ENCODE measurements at regions not wholly inside any gene's neighbourhood (a gene's known extent, or its start where the extent isn't known, plus 50 kb on each side); places are given as distances from the start of the nearest gene placed in this dataset.

GRCh38 chr10:9735731-9736130 is 1281.9 kb upstream of the CELF2 start:
- no peaks in the 10 kb centered on the region for H3K36me3 ChIP-seq
- no peak for TF ChIP-seq CTCF (IDR thresholded peaks at IDR 0.05; ENCODE audit: low read depth, low read length)
- H3K4me1 ChIP-seq: no peaks in the 10 kb centered on the region
- no peak for DNase-seq
- H3K27me3 ChIP-seq: no peaks in the 10 kb centered on the region
- H3K4me3 ChIP-seq (ENCODE audit: low read depth, low read length): no peak overlapping the region
- no peaks in the 10 kb centered on the region for H3K9me3 ChIP-seq

GRCh38 chr10:9743639-9744038 is 1274.0 kb upstream of the CELF2 start:
- H3K36me3 ChIP-seq: no peaks in the 10 kb centered on the region
- TF ChIP-seq CTCF (IDR thresholded peaks at IDR 0.05; ENCODE audit: low read depth, low read length): no peak
- H3K4me3 ChIP-seq (ENCODE audit: low read depth, low read length): no peak overlapping the region
- H3K4me1 ChIP-seq: no peaks in the 10 kb centered on the region
- DNase-seq: no peak
- no peaks in the 10 kb centered on the region for H3K27me3 ChIP-seq
- no peaks in the 10 kb centered on the region for H3K9me3 ChIP-seq

GRCh38 chr10:9745158-9745557 is 1272.5 kb upstream of the CELF2 start:
- DNase-seq: no peak
- Histone ChIP-seq H3K4me1 (no peaks in the 10 kb centered on the region), H3K4me3 (ENCODE audit: low read depth, low read length) (no peak overlapping the region), H3K27me3 (no peaks in the 10 kb centered on the region), H3K36me3 (no peaks in the 10 kb centered on the region), H3K9me3 (no peaks in the 10 kb centered on the region)
- no peak for TF ChIP-seq CTCF (IDR thresholded peaks at IDR 0.05; ENCODE audit: low read depth, low read length)

- no peaks in the 10 kb centered on the region for H3K4me1 ChIP-seq
- H3K27me3 ChIP-seq: no peaks in the 10 kb centered on the region
- TF ChIP-seq CTCF (IDR thresholded peaks at IDR 0.05; ENCODE audit: low read depth, low read length): no peak
- no peak for DNase-seq
- no peaks in the 10 kb centered on the region for H3K9me3 ChIP-seq
- no peak overlapping the region for H3K4me3 ChIP-seq (ENCODE audit: low read depth, low read length)
- no peaks in the 10 kb centered on the region for H3K36me3 ChIP-seq
Measured at GRCh38 chr10:9757176-9757575, 1260.5 kb upstream of the CELF2 start.

- H3K27me3 ChIP-seq: no peaks in the 10 kb centered on the region
- H3K9me3 ChIP-seq: no peaks in the 10 kb centered on the region
- DNase-seq: no peak
- no peaks in the 10 kb centered on the region for H3K36me3 ChIP-seq
- H3K4me3 ChIP-seq (ENCODE audit: low read depth, low read length): no peak overlapping the region
- TF ChIP-seq CTCF (IDR thresholded peaks at IDR 0.05; ENCODE audit: low read depth, low read length): no peak
- no peaks in the 10 kb centered on the region for H3K4me1 ChIP-seq
Measured at GRCh38 chr10:9759596-9759995, 1258.1 kb upstream of the CELF2 start.

- DNase-seq: no peak
- H3K9me3 ChIP-seq: no peaks in the 10 kb centered on the region
- TF ChIP-seq CTCF (IDR thresholded peaks at IDR 0.05; ENCODE audit: low read depth, low read length): no peak
Measured at GRCh38 chr10:9762966-9763656, 1254.6 kb upstream of the CELF2 start.

More at GRCh38 chr10:9762966-9763656, 1254.6 kb upstream of the CELF2 start:
- no peaks in the 10 kb centered on the region for H3K36me3 ChIP-seq
- no peak overlapping the region for H3K4me3 ChIP-seq (ENCODE audit: low read depth, low read length)
- H3K4me1 ChIP-seq: no peaks in the 10 kb centered on the region
- no peaks in the 10 kb centered on the region for H3K27me3 ChIP-seq
